ENCODE measurements at regions not wholly inside any gene's neighbourhood (a gene's known extent, or its start where the extent isn't known, plus 50 kb on each side); places are given as distances from the start of the nearest gene placed in this dataset.
A peak's percentile ranks its signal among the peaks of the same experiment; 100 is the strongest.
"Not testable (repeated sequence)": the region's sequence is repeated elsewhere in the genome, so short reads cannot be mapped to it uniquely, and the experiment has no call there.

GRCh38 chr4:104017213-104017612 lies 297.4 kb upstream of the TACR3 start:
- no peak overlapping the region for H3K4me3 Mint-ChIP-seq
- H3K36me3 Mint-ChIP-seq: no peaks in the 10 kb centered on the region
- DNase-seq (ENCODE audit: low spot score in 2 of 2) (no peak), ATAC-seq (no peak)
- H3K9me3 Mint-ChIP-seq: peaks cover 6% of the 10 kb centered on the region
- H3K4me1 Mint-ChIP-seq: no peaks in the 10 kb centered on the region
- no peak overlapping the region for H3K27ac Mint-ChIP-seq

- no peak for DNase-seq (ENCODE audit: low spot score in 2 of 2)
- H3K9me3 Mint-ChIP-seq: peaks cover 6% of the 10 kb centered on the region
- no peak overlapping the region for H3K27ac Mint-ChIP-seq
- no peak for ATAC-seq
- no peaks in the 10 kb centered on the region for H3K36me3 Mint-ChIP-seq
- no peak overlapping the region for H3K4me3 Mint-ChIP-seq
- no peaks in the 10 kb centered on the region for H3K4me1 Mint-ChIP-seq
These were observed 295.9 kb upstream of the TACR3 start for GRCh38 chr4:104015680-104016079.

GRCh38 chr4:104010722-104011121 lies 290.9 kb upstream of the TACR3 start:
- ATAC-seq: no peak
- peaks cover 6% of the 10 kb centered on the region for H3K9me3 Mint-ChIP-seq

GRCh38 chr4:104002318-104002717 lies 282.5 kb upstream of the TACR3 start:
- not testable (repeated sequence) for H3K27ac Mint-ChIP-seq; H3K4me3 Mint-ChIP-seq; DNase-seq (ENCODE audit: low spot score in 2 of 2); H3K36me3 Mint-ChIP-seq; ATAC-seq; H3K4me1 Mint-ChIP-seq
- H3K9me3 Mint-ChIP-seq: peaks cover 15% of the 10 kb centered on the region

More at GRCh38 chr4:104010722-104011121, 290.9 kb upstream of the TACR3 start:
- Mint-ChIP-seq H3K36me3 (no peaks in the 10 kb centered on the region), H3K4me1 (no peaks in the 10 kb centered on the region), H3K4me3 (no peak overlapping the region), H3K27ac (no peak overlapping the region)
- no peak for DNase-seq (ENCODE audit: low spot score in 2 of 2)

- no peak for DNase-seq (ENCODE audit: low spot score in 2 of 2)
- H3K9me3 Mint-ChIP-seq: peaks cover 9% of the 10 kb centered on the region
- no peaks in the 10 kb centered on the region for H3K4me1 Mint-ChIP-seq
- no peak overlapping the region for H3K27ac Mint-ChIP-seq
- H3K4me3 Mint-ChIP-seq: no peak overlapping the region
- H3K36me3 Mint-ChIP-seq: no peaks in the 10 kb centered on the region
- no peak for ATAC-seq
These were observed 279.0 kb upstream of the TACR3 start for GRCh38 chr4:103998756-103999155.

- H3K9me3 Mint-ChIP-seq: peaks cover 21% of the 10 kb centered on the region
- ATAC-seq: no peak
- H3K4me1 Mint-ChIP-seq: no peaks in the 10 kb centered on the region
- no peaks in the 10 kb centered on the region for H3K36me3 Mint-ChIP-seq
- no peak for DNase-seq (ENCODE audit: low spot score in 2 of 2)
- H3K4me3 Mint-ChIP-seq: no peak overlapping the region
- H3K27ac Mint-ChIP-seq: no peak overlapping the region
These were observed 276.9 kb upstream of the TACR3 start for GRCh38 chr4:103996637-103997036.

GRCh38 chr4:103996064-103996463 lies 276.3 kb upstream of the TACR3 start:
- no peak overlapping the region for H3K4me3 Mint-ChIP-seq
- H3K36me3 Mint-ChIP-seq: no peaks in the 10 kb centered on the region
- H3K4me1 Mint-ChIP-seq: no peaks in the 10 kb centered on the region
- H3K27ac Mint-ChIP-seq: no peak overlapping the region
- peaks cover 25% of the 10 kb centered on the region for H3K9me3 Mint-ChIP-seq
- ATAC-seq (no peak), DNase-seq (ENCODE audit: low spot score in 2 of 2) (no peak)

- H3K4me1 Mint-ChIP-seq: no peaks in the 10 kb centered on the region
- no peak for ATAC-seq
These were observed 274.3 kb upstream of the TACR3 start for GRCh38 chr4:103994059-103994458.

GRCh38 chr4:103982454-103982853 lies 262.7 kb upstream of the TACR3 start:
- Mint-ChIP-seq H3K9me3 (no peaks in the 10 kb centered on the region), H3K27ac (no peak overlapping the region), H3K4me3 (no peak overlapping the region), H3K4me1 (no peaks in the 10 kb centered on the region), H3K36me3 (no peaks in the 10 kb centered on the region)
- ATAC-seq: no peak
- DNase-seq (ENCODE audit: low spot score in 2 of 2): no peak

More at GRCh38 chr4:103994059-103994458, 274.3 kb upstream of the TACR3 start:
- DNase-seq (ENCODE audit: low spot score in 2 of 2): no peak
- H3K36me3 Mint-ChIP-seq: no peaks in the 10 kb centered on the region
- H3K27ac Mint-ChIP-seq: no peak overlapping the region
- H3K9me3 Mint-ChIP-seq: peaks cover 22% of the 10 kb centered on the region
- no peak overlapping the region for H3K4me3 Mint-ChIP-seq

- Mint-ChIP-seq H3K27ac (no peak overlapping the region), H3K9me3 (no peaks in the 10 kb centered on the region), H3K36me3 (no peaks in the 10 kb centered on the region), H3K4me1 (no peaks in the 10 kb centered on the region), H3K4me3 (no peak overlapping the region)
- DNase-seq (ENCODE audit: low spot score in 2 of 2): no peak
- ATAC-seq: no peak
These were observed 228.6 kb upstream of the TACR3 start for GRCh38 chr4:103948244-103949018.

GRCh38 chr4:103947617-103948016 lies 227.8 kb upstream of the TACR3 start:
- DNase-seq (ENCODE audit: low spot score in 2 of 2) (no peak), ATAC-seq (no peak)
- no peak overlapping the region for H3K4me3 Mint-ChIP-seq
- no peaks in the 10 kb centered on the region for H3K4me1 Mint-ChIP-seq
- H3K9me3 Mint-ChIP-seq: peaks cover 2% of the 10 kb centered on the region
- no peaks in the 10 kb centered on the region for H3K36me3 Mint-ChIP-seq
- H3K27ac Mint-ChIP-seq: no peak overlapping the region

- not testable (repeated sequence) for H3K36me3 Mint-ChIP-seq; H3K9me3 Mint-ChIP-seq; ATAC-seq; DNase-seq (ENCODE audit: low spot score in 2 of 2); H3K4me3 Mint-ChIP-seq; H3K4me1 Mint-ChIP-seq; H3K27ac Mint-ChIP-seq
These were observed 227.0 kb upstream of the TACR3 start for GRCh38 chr4:103946621-103947268.

GRCh38 chr4:103938488-103938887 lies 218.7 kb upstream of the TACR3 start:
- H3K36me3 Mint-ChIP-seq: no peaks in the 10 kb centered on the region
- no peaks in the 10 kb centered on the region for H3K4me1 Mint-ChIP-seq
- peaks cover 11% of the 10 kb centered on the region for H3K9me3 Mint-ChIP-seq
- ATAC-seq (peak; percentile 42), DNase-seq (ENCODE audit: low spot score in 2 of 2) (no peak)
- H3K27ac Mint-ChIP-seq: no peak overlapping the region
- H3K4me3 Mint-ChIP-seq: no peak overlapping the region

GRCh38 chr4:103936653-103937145 lies 216.9 kb upstream of the TACR3 start:
- Mint-ChIP-seq H3K36me3 (no peaks in the 10 kb centered on the region), H3K4me1 (no peaks in the 10 kb centered on the region), H3K4me3 (no peak overlapping the region), H3K9me3 (peaks cover 2% of the 10 kb centered on the region), H3K27ac (no peak overlapping the region)
- ATAC-seq (no peak), DNase-seq (ENCODE audit: low spot score in 2 of 2) (no peak)

GRCh38 chr4:103934178-103934789 lies 214.5 kb upstream of the TACR3 start:
- Mint-ChIP-seq H3K27ac (no peak overlapping the region), H3K4me1 (no peaks in the 10 kb centered on the region), H3K4me3 (no peak overlapping the region), H3K9me3 (no peaks in the 10 kb centered on the region), H3K36me3 (no peaks in the 10 kb centered on the region)
- no peak for DNase-seq (ENCODE audit: low spot score in 2 of 2)
- ATAC-seq: no peak

- H3K4me3 Mint-ChIP-seq: no peak overlapping the region
- H3K36me3 Mint-ChIP-seq: no peaks in the 10 kb centered on the region
- DNase-seq (ENCODE audit: low spot score in 2 of 2): no peak
- no peak for ATAC-seq
- H3K4me1 Mint-ChIP-seq: no peaks in the 10 kb centered on the region
- peaks cover 8% of the 10 kb centered on the region for H3K9me3 Mint-ChIP-seq
- H3K27ac Mint-ChIP-seq: no peak overlapping the region
These were observed 208.6 kb upstream of the TACR3 start for GRCh38 chr4:103928370-103928769.
